Fibroblast of villous mesenchyme (primary cell): ENCODE measurements at regions not wholly inside any gene's neighbourhood (a gene's known extent, or its start where the extent isn't known, plus 50 kb on each side); places are given as distances from the start of the nearest gene placed in this dataset.

Experiments used
- DNase-seq: peaks from one replicate; pipeline ENCODE4 v3.0.0-alpha.2; 2010; ENCODE audit warnings: low read depth
- H3K4me3 ChIP-seq: 2 replicates; pipeline ENCODE4 v1.5.1; 2011; ENCODE audit warnings: low read depth, mild to moderate bottlenecking, low read length
- TF ChIP-seq, protein P1 (sequence below): IDR thresholded peaks from 2 replicates; pipeline ENCODE4 v1.5.1; 2012; ENCODE audit warnings: low read depth, mild to moderate bottlenecking, low read length; ENCODE audit not compliant: insufficient read depth

DNA sequence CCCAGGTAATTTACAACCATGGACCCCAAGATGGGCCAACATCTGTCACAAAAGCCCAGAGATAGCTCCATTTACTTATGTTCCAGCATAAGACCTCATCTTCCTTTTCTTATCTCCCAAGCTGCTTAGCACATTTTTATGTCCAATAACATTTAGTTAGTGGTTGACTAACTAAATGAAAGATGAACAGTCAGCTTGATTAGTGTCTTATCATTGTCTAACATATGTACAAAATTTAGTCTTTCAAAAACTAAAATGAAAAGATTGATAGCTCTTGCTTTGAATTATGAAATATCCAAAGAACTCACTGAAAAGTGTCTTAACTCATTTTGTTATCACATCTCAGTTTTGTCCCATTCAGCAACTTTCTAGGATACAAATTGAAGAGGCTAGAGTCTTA lies 163.1 kb upstream of the EGLN3 start:
- TF ChIP-seq, protein P1, sequence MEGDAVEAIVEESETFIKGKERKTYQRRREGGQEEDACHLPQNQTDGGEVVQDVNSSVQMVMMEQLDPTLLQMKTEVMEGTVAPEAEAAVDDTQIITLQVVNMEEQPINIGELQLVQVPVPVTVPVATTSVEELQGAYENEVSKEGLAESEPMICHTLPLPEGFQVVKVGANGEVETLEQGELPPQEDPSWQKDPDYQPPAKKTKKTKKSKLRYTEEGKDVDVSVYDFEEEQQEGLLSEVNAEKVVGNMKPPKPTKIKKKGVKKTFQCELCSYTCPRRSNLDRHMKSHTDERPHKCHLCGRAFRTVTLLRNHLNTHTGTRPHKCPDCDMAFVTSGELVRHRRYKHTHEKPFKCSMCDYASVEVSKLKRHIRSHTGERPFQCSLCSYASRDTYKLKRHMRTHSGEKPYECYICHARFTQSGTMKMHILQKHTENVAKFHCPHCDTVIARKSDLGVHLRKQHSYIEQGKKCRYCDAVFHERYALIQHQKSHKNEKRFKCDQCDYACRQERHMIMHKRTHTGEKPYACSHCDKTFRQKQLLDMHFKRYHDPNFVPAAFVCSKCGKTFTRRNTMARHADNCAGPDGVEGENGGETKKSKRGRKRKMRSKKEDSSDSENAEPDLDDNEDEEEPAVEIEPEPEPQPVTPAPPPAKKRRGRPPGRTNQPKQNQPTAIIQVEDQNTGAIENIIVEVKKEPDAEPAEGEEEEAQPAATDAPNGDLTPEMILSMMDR: no peak
- no peak for DNase-seq

DNA sequence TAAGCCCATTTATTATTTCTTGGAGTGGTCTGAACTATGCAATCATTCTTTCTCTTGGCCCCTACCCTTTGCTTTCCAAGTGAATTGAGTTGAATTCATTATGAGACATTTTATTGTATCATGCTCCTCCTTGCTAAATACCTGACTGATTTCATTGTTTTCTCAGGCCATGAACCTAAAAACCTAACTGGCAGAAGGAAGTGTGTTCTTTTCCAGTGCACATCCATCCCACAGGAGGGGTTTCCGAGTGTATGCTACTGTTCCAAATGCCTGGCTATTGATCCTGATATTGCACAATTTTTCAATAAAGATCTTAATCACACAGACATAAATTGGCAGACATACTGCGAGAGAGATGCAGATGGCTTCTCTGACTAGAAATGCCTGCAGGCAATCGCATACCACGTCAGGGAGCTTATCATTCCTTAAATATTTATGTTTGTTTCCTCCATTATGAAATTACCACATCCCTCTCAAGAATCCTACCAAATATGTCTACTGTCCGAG lies 162.2 kb upstream of the EGLN3 start:
- no peak overlapping the region for H3K4me3 ChIP-seq
- TF ChIP-seq, protein P1: no peak
- DNase-seq: peak; percentile 86

More for the DNA sequence above, 163.1 kb upstream of the EGLN3 start:
- H3K4me3 ChIP-seq: no peak overlapping the region

DNA sequence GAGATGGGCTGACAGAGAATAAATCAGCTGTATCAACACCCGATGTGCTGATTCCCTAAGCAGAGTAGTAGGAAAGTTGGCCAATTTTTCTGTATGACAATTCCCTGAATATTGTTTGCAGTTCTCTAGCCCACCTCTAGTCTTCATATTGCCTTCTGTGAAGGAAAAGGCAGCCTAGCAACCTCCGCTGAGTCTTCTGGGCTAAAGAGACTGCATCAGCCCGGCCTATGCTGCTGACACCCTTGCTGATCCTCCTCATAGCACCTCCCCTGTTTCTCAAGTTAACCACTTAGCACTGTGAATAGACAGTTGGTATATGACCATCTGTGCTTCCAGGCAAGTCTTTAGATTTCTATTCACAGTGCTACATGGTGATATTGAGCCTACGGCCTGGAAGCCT lies 161.1 kb upstream of the EGLN3 start:
- peak; percentile 9 for DNase-seq
- TF ChIP-seq, protein P1: peak; percentile 13
- H3K4me3 ChIP-seq: no peak overlapping the region

DNA sequence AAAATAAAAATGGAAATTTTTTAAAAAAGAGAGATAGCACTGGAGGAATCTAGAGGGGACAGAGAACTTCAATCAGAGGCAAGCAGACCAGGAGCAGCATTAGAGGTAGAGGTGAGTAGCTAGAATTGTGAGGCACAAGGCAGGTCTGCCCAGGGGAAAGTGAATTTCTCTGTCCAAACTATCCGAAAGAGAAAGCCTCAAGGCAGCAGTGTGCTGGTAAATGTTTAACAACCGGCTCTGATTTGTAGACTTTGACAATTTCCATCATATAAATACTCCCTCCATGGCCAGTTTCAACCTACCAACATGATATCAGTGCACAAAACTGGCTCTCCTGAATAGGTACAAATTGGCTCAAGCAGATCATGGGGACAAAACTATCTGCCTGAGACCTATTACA lies 160.6 kb upstream of the EGLN3 start:
- no peak overlapping the region for H3K4me3 ChIP-seq
- TF ChIP-seq, protein P1: no peak
- no peak for DNase-seq

DNA sequence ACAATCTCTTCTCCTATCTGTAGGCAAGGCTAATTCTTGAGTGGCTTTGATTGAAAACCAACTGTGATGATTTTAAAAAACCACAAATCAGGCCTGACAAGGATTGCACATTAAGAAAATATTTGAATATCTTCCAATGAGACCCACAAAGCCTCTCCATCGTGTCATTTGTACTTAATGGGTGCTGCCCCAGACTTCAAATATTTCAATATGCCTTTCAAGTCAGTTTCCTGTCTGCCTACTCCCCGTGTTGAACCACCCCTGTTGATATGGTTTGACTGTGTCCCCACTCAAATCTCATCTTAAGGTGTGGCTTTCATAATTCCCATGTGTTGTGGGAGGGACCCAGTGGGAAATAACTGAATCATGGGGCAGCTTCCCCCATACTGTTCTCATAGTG lies 159.7 kb upstream of the EGLN3 start:
- TF ChIP-seq, protein P1: no peak
- DNase-seq: no peak
- H3K4me3 ChIP-seq: no peak overlapping the region

DNA sequence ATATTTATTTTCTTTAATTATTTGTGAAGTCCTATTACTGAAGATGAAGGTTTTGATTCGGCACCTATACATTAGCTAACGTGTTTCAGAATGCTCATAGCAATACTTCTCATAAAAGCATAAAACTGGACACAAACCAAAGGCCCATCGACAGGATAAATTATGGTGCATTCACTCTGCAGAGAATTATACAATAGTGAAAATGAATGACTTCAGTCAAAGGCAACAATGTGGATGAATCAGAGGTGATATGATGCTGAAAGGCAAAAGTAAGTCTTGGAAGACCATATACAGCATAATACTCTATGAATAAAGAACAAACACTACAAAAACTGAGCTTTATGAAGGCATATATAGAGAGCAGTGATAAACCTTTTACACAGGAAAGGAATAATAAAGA lies 156.6 kb upstream of the EGLN3 start:
- DNase-seq: no peak
- H3K4me3 ChIP-seq: no peak overlapping the region
- TF ChIP-seq, protein P1: no peak

DNA sequence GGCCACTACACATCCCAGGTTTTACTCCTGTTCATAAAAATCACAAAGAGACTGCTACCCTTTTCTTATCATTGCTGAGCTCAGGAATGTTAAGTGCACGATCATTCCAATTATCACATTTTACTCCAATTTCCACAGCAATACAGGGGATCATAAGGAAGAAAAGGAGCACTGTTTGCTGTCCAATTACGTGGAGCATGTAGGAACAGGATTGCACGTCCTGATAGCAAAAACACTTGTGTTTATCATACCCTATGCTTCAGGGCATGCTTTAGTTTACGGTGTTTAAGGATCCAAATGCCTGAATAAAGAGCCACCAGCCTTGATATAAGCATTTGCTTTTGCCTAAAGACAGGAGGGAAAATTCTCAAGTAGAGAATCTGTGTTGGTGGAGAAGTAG lies 155.4 kb upstream of the EGLN3 start:
- TF ChIP-seq, protein P1: no peak
- no peak overlapping the region for H3K4me3 ChIP-seq
- DNase-seq: no peak
